ENCODE measurements at regions not wholly inside any gene's neighbourhood (a gene's known extent, or its start where the extent isn't known, plus 50 kb on each side); places are given as distances from the start of the nearest gene placed in this dataset.
"Not testable (repeated sequence)": the region's sequence is repeated elsewhere in the genome, so short reads cannot be mapped to it uniquely, and the experiment has no call there.

DNA sequence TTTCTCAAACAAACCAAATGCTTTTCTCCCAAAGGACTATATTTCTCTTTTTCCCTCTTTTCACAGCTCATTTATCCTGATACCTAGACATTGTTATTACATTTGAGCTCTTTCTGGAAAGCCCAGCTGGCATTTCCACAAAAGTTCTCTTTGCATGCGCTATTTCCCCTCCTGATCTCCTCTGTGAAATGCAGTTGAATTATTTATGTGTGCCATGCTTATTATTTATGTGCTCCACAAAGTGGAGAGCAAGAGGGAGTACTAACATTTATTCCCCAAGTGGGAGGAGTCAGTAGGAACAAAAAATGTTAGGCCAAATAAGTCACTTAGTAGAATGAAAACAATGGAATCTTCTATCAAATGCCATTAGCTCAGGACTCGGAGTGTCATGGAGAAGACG is 626.6 kb upstream of the IGFBP7 start:
- no peaks in the 10 kb centered on the region for H3K9me3 Mint-ChIP-seq (ENCODE audit: unreplicated experiment)
- no peak for DNase-seq (ENCODE audit: extremely low spot score, unreplicated experiment)
- H3K27me3 Mint-ChIP-seq (ENCODE audit: unreplicated experiment): no peaks in the 10 kb centered on the region
- no peak overlapping the region for H3K27ac Mint-ChIP-seq (ENCODE audit: unreplicated experiment)
- no peak overlapping the region for H3K4me3 Mint-ChIP-seq (ENCODE audit: unreplicated experiment)
- H3K36me3 Mint-ChIP-seq (ENCODE audit: unreplicated experiment): no peaks in the 10 kb centered on the region
- H3K4me1 Mint-ChIP-seq (ENCODE audit: unreplicated experiment): no peaks in the 10 kb centered on the region
- TF ChIP-seq, protein P1, sequence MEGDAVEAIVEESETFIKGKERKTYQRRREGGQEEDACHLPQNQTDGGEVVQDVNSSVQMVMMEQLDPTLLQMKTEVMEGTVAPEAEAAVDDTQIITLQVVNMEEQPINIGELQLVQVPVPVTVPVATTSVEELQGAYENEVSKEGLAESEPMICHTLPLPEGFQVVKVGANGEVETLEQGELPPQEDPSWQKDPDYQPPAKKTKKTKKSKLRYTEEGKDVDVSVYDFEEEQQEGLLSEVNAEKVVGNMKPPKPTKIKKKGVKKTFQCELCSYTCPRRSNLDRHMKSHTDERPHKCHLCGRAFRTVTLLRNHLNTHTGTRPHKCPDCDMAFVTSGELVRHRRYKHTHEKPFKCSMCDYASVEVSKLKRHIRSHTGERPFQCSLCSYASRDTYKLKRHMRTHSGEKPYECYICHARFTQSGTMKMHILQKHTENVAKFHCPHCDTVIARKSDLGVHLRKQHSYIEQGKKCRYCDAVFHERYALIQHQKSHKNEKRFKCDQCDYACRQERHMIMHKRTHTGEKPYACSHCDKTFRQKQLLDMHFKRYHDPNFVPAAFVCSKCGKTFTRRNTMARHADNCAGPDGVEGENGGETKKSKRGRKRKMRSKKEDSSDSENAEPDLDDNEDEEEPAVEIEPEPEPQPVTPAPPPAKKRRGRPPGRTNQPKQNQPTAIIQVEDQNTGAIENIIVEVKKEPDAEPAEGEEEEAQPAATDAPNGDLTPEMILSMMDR (IDR thresholded peaks at IDR 0.05): no peak

DNA sequence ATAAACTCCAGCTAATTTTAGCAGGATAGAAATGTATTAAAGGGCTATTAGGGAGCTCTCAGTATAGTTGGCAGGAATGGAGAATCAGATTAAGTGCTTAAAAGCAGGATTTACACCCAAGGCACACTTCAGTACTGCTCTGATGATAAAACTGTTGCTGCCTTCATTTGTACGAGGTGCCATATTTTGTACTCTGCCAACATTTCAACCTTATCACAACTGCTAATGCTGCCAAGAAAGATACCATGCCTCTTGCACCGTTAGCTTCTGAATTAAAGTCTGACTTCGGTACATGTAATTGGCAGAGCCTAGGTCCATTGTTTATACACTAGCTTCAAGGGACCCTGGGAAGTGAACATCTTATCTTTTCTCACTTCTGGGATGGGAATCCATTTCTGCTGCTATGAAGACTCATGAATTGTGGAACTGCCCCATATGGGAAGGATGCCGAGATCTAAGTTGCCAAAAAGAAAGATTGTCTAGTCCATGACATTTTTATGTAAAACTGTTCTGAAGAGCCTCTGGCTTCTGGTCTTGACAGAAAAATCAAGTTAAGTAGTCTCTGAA is 624.0 kb upstream of the IGFBP7 start:
- no peak overlapping the region for H3K27ac Mint-ChIP-seq (ENCODE audit: unreplicated experiment)
- no peaks in the 10 kb centered on the region for H3K36me3 Mint-ChIP-seq (ENCODE audit: unreplicated experiment)
- no peak overlapping the region for H3K4me3 Mint-ChIP-seq (ENCODE audit: unreplicated experiment)
- H3K9me3 Mint-ChIP-seq (ENCODE audit: unreplicated experiment): no peaks in the 10 kb centered on the region
- H3K27me3 Mint-ChIP-seq (ENCODE audit: unreplicated experiment): no peaks in the 10 kb centered on the region
- no peak for DNase-seq (ENCODE audit: extremely low spot score, unreplicated experiment)
- H3K4me1 Mint-ChIP-seq (ENCODE audit: unreplicated experiment): no peaks in the 10 kb centered on the region
- TF ChIP-seq, protein P1 (IDR thresholded peaks at IDR 0.05): no peak

DNA sequence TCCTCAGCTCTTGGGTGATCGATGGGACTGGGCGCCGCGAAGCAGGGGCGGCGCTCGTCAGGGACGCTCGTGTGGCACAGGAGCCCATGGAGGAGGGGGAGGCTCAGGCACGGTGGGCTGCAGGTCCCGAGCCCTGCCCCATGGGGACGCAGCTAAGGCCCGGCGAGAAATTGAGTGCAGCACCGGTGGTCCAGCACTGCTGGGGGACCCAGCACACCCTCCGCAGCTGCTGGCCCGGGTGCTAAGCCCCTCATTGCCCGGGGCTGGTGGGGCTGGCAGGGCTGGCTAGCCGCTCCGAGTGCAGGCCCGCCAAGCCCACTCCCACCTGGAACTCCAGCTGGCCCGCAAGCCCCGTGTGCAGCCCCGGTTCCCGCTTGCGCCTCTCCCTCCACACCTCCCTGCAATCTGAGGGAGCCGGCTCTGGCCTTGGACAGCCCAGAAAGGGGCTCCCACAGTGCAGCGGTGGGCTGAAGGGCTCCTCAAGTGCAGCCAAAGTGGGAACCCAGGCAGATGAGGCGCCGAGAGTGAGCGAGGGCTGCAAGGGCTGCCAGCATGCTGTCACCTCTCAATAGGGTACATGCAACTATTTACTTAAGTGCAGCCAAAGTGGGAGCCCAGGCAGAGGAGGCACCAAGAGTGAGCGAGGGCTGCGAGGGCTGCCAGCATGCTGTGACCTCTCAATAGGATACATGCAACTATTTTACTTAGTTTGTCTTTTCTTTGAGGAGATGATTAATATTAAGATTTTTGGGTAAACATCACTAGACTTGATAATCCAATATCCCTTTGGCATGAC is 619.8 kb upstream of the IGFBP7 start:
- not testable (repeated sequence) for H3K27ac Mint-ChIP-seq (ENCODE audit: unreplicated experiment); H3K36me3 Mint-ChIP-seq (ENCODE audit: unreplicated experiment); H3K4me3 Mint-ChIP-seq (ENCODE audit: unreplicated experiment); DNase-seq (ENCODE audit: extremely low spot score, unreplicated experiment); H3K9me3 Mint-ChIP-seq (ENCODE audit: unreplicated experiment); H3K27me3 Mint-ChIP-seq (ENCODE audit: unreplicated experiment); H3K4me1 Mint-ChIP-seq (ENCODE audit: unreplicated experiment)

DNA sequence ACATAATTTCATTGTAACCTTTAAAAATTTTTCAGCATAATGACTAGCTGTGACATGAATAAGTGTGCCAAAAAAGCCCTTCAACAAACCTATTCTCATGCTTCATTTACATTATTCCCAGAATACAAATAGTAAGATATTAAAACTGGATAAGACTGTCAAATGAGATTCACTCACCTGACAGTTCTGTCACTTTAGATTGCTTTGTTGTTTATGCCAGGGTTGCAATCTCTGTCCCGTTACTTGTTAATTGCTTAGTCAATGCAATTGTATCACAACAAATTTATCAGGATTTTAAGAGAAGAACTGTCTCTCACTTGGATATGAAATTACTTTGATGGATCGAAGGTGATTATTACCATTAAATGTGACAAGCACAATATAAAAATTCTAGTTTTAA is 616.0 kb upstream of the IGFBP7 start:
- H3K9me3 Mint-ChIP-seq (ENCODE audit: unreplicated experiment): no peaks in the 10 kb centered on the region
- H3K36me3 Mint-ChIP-seq (ENCODE audit: unreplicated experiment): no peaks in the 10 kb centered on the region

DNA sequence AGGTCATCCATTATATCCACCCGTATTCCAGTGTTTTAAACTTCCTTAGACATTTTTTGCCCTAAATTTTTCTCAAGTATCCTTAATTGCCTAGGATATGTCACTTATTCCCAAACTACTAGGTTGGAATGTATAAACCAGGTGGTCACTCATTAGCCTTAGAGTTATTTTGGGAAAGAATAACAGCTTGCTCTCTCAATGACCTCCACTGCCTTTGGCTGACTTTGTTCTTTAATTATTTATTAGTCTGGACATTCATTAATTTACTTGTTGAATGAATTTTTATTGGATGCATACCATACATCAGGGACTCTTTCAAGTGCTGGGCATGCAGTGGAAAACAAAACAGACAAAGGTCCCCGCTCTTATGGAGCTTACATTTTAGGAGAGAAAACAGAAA is 609.3 kb upstream of the IGFBP7 start:
- Mint-ChIP-seq H3K4me3 (ENCODE audit: unreplicated experiment) (no peak overlapping the region), H3K4me1 (ENCODE audit: unreplicated experiment) (no peaks in the 10 kb centered on the region), H3K36me3 (ENCODE audit: unreplicated experiment) (no peaks in the 10 kb centered on the region), H3K27me3 (ENCODE audit: unreplicated experiment) (no peaks in the 10 kb centered on the region), H3K27ac (ENCODE audit: unreplicated experiment) (no peak overlapping the region), H3K9me3 (ENCODE audit: unreplicated experiment) (peaks cover 5% of the 10 kb centered on the region)
- TF ChIP-seq, protein P1 (IDR thresholded peaks at IDR 0.05): no peak
- DNase-seq (ENCODE audit: extremely low spot score, unreplicated experiment): no peak

More for the DNA sequence above, 616.0 kb upstream of the IGFBP7 start:
- Mint-ChIP-seq H3K4me3 (ENCODE audit: unreplicated experiment) (no peak overlapping the region), H3K4me1 (ENCODE audit: unreplicated experiment) (no peaks in the 10 kb centered on the region), H3K27me3 (ENCODE audit: unreplicated experiment) (no peaks in the 10 kb centered on the region), H3K27ac (ENCODE audit: unreplicated experiment) (no peak overlapping the region)
- TF ChIP-seq, protein P1 (IDR thresholded peaks at IDR 0.05): no peak
- no peak for DNase-seq (ENCODE audit: extremely low spot score, unreplicated experiment)

DNA sequence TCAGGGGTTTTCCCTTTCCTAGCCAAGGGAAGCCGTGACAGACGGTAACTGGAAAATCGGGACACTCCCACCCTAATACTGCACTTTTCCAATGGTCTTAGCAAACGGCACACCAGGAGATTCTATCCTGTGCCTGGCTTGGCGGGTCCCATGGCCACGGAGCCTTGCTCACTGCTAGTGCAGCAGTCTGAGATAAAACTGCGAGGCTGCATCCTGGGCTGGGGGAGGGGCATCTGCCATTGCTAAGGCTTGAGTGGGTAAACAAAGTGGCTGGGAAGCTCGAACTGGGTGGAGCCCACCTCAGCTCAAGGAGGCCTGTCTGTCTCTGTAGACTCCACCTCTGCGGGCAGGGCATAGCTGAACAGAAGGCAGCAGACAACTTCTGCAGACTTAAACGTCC is 604.1 kb upstream of the IGFBP7 start:
- not testable (repeated sequence) for H3K4me3 Mint-ChIP-seq (ENCODE audit: unreplicated experiment); H3K36me3 Mint-ChIP-seq (ENCODE audit: unreplicated experiment); H3K4me1 Mint-ChIP-seq (ENCODE audit: unreplicated experiment); H3K27ac Mint-ChIP-seq (ENCODE audit: unreplicated experiment); H3K27me3 Mint-ChIP-seq (ENCODE audit: unreplicated experiment); H3K9me3 Mint-ChIP-seq (ENCODE audit: unreplicated experiment); DNase-seq (ENCODE audit: extremely low spot score, unreplicated experiment)

Measured in osteocyte (in vitro differentiated cells).